ENCODE measurements at regions not wholly inside any gene's neighbourhood (a gene's known extent, or its start where the extent isn't known, plus 50 kb on each side); places are given as distances from the start of the nearest gene placed in this dataset.

- no peaks in the 10 kb centered on the region for H3K9me3 ChIP-seq (ENCODE audit: control insufficient read depth, insufficient read depth, low read depth, low read length)
- no peaks in the 10 kb centered on the region for H3K36me3 ChIP-seq (ENCODE audit: control insufficient read depth, insufficient read depth, low read length)
- no peak overlapping the region for H3K27ac ChIP-seq (ENCODE audit: low read length)
- TF ChIP-seq CTCF (IDR thresholded peaks at IDR 0.05) (no peak), TCF7L2 (IDR thresholded peaks at IDR 0.05; ENCODE audit: low read depth, low read length) (no peak), REST (IDR thresholded peaks at IDR 0.05; ENCODE audit: insufficient read depth in 1 of 2, low read depth in 2 of 2, low read length in 1 of 2) (no peak), POLR2AphosphoS5 (IDR thresholded peaks at IDR 0.05; ENCODE audit: low read depth, low read length) (no peak), SIN3A (IDR thresholded peaks at IDR 0.05; ENCODE audit: borderline replicate concordance, insufficient read depth, low read depth, low read length) (no peak)
- BruUV-seq (replicated peaks), result no TSS peak
- no peaks in the 10 kb centered on the region for H3K4me1 ChIP-seq (ENCODE audit: control insufficient read depth, insufficient read depth, low read length)
- H3K4me3 ChIP-seq (ENCODE audit: low read depth in 2 of 2, low read length in 2 of 2), result no peak overlapping the region
- ChIA-PET CTCF (no interaction called here), POLR2A (no interaction called here)
- intact Hi-C loops (cut with micrococcal nuclease; ENCODE audit: unreplicated experiment), result no loop called here
- in situ Hi-C loops (cut with HindIII; ENCODE audit: low pct_unique_long_range_greater_than_20kb, low sequenced_read_pairs), result no loop called here
- DNase-seq (ENCODE audit: low read depth, low spot score), result no peak
- ATAC-seq, result no peak
- H3K27me3 ChIP-seq (ENCODE audit: control insufficient read depth, insufficient read depth, low read length), result no peaks in the 10 kb centered on the region
Observed at GRCh38 chr18:30886998-30887397, 155.5 kb downstream of the DSC3 start.

GRCh38 chr18:30870466-30870865 is 172.1 kb downstream of the DSC3 start:
- in situ Hi-C loops (cut with HindIII; ENCODE audit: low pct_unique_long_range_greater_than_20kb, low sequenced_read_pairs), result no loop called here
- CTCF ChIA-PET, result no interaction called here

GRCh38 chr18:30862900-30863299 is 179.6 kb downstream of the DSC3 start:
- POLR2A ChIA-PET, result no interaction called here
- DNase-seq (ENCODE audit: low read depth, low spot score) (no peak), ATAC-seq (no peak)

More at GRCh38 chr18:30870466-30870865, 172.1 kb downstream of the DSC3 start:
- ATAC-seq (no peak), DNase-seq (ENCODE audit: low read depth, low spot score) (no peak)
- Histone ChIP-seq H3K4me3 (ENCODE audit: low read depth in 2 of 2, low read length in 2 of 2) (no peak overlapping the region), H3K27ac (ENCODE audit: low read length) (no peak overlapping the region), H3K27me3 (ENCODE audit: control insufficient read depth, insufficient read depth, low read length) (no peaks in the 10 kb centered on the region), H3K4me1 (ENCODE audit: control insufficient read depth, insufficient read depth, low read length) (no peaks in the 10 kb centered on the region), H3K36me3 (ENCODE audit: control insufficient read depth, insufficient read depth, low read length) (no peaks in the 10 kb centered on the region), H3K9me3 (ENCODE audit: control insufficient read depth, insufficient read depth, low read depth, low read length) (no peaks in the 10 kb centered on the region)
- BruUV-seq (replicated peaks), result no TSS peak
- intact Hi-C loops (cut with micrococcal nuclease; ENCODE audit: unreplicated experiment), result no loop called here
- no peak for TF ChIP-seq SIN3A (IDR thresholded peaks at IDR 0.05; ENCODE audit: borderline replicate concordance, insufficient read depth, low read depth, low read length)
- POLR2A ChIA-PET, result no interaction called here

More at GRCh38 chr18:30862900-30863299, 179.6 kb downstream of the DSC3 start:
- intact Hi-C loops (cut with micrococcal nuclease; ENCODE audit: unreplicated experiment), result no loop called here
- Histone ChIP-seq H3K27me3 (ENCODE audit: control insufficient read depth, insufficient read depth, low read length) (no peaks in the 10 kb centered on the region), H3K9me3 (ENCODE audit: control insufficient read depth, insufficient read depth, low read depth, low read length) (no peaks in the 10 kb centered on the region), H3K4me1 (ENCODE audit: control insufficient read depth, insufficient read depth, low read length) (no peaks in the 10 kb centered on the region), H3K36me3 (ENCODE audit: control insufficient read depth, insufficient read depth, low read length) (no peaks in the 10 kb centered on the region), H3K4me3 (ENCODE audit: low read depth in 2 of 2, low read length in 2 of 2) (no peak overlapping the region), H3K27ac (ENCODE audit: low read length) (no peak overlapping the region)
- in situ Hi-C loops (cut with HindIII; ENCODE audit: low pct_unique_long_range_greater_than_20kb, low sequenced_read_pairs), result no loop called here
- no peak for TF ChIP-seq TCF7L2 (IDR thresholded peaks at IDR 0.05; ENCODE audit: low read depth, low read length)
- TF ChIP-seq CTCF (IDR thresholded peaks at IDR 0.05), result no peak
- no peak for TF ChIP-seq POLR2AphosphoS5 (IDR thresholded peaks at IDR 0.05; ENCODE audit: low read depth, low read length)
- no peak for TF ChIP-seq REST (IDR thresholded peaks at IDR 0.05; ENCODE audit: insufficient read depth in 1 of 2, low read depth in 2 of 2, low read length in 1 of 2)
- TF ChIP-seq SIN3A (IDR thresholded peaks at IDR 0.05; ENCODE audit: borderline replicate concordance, insufficient read depth, low read depth, low read length), result no peak
- CTCF ChIA-PET, result no interaction called here
- BruUV-seq (replicated peaks), result no TSS peak

Data from Panc1 (cell line).